H1 (cell line): ENCODE measurements at regions not wholly inside any gene's neighbourhood (a gene's known extent, or its start where the extent isn't known, plus 50 kb on each side); places are given as distances from the start of the nearest gene placed in this dataset.

Source experiments
- CTCF ChIA-PET: fragments of 300-600 bp; sonication (Branson Sonifier 250); formaldehyde crosslinking; loops from one replicate; lab custom pipeline; 2021; ENCODE audit not compliant: partially characterized antibody; lab: Charles Lee
- POLR2A ChIA-PET: fragments of 300-600 bp; sonication (Branson Sonifier 250); formaldehyde crosslinking; loops from one replicate; lab custom pipeline; 2021; ENCODE audit warnings: inconsistent platforms; ENCODE audit not compliant: partially characterized antibody; lab: Charles Lee
- DNase-seq, 2 experiments: peaks; one replicate each; pipeline versions ENCODE4 v3.0.0 to v3.0.0-alpha.2; 2010 to 2022; ENCODE audit warnings: low spot score in 2 of 2, low read depth in 1 of 2, mixed read lengths in 1 of 2
- FAIRE-seq: peaks from 2 replicates; lab custom pipeline; 2011; peaks lifted over from hg19 to GRCh38; lab: Jason Lieb, UNC
- H2AFZ ChIP-seq: 2 replicates; pipeline ENCODE4 v1.8.1; 2012; ENCODE audit warnings: low read length, inconsistent platforms
- H2AK5ac ChIP-seq: 2 replicates; pipeline ENCODE4 v1.6.1; 2013; ENCODE audit warnings: low read depth, low read length
- H2BK120ac ChIP-seq: replicated peaks from 2 replicates; pipeline ENCODE3; 2013; ENCODE audit warnings: low read depth, low read length, inconsistent platforms
- H2BK12ac ChIP-seq: 2 replicates; pipeline ENCODE4 v1.6.1; 2013; ENCODE audit warnings: low read depth, low read length
- H2BK15ac ChIP-seq: 2 replicates; pipeline ENCODE4 v1.6.1; 2013; ENCODE audit warnings: low read length
- H2BK20ac ChIP-seq: 2 replicates; pipeline ENCODE4 v1.6.1; 2013; ENCODE audit warnings: low read length
- H2BK5ac ChIP-seq: 2 replicates; pipeline ENCODE4 v1.6.1; 2013; ENCODE audit warnings: low read depth, low read length
- H3K14ac ChIP-seq: 2 replicates; pipeline ENCODE4 v1.6.1; 2013; ENCODE audit warnings: inconsistent platforms; ENCODE audit not compliant: insufficient read length
- H3K18ac ChIP-seq: 2 replicates; pipeline ENCODE4 v1.6.1; 2013; ENCODE audit warnings: low read length; ENCODE audit errors: extremely low read depth
- H3K23ac ChIP-seq: 2 replicates; pipeline ENCODE4 v1.6.1; 2013; ENCODE audit warnings: inconsistent platforms; ENCODE audit not compliant: insufficient read length
- H3K23me2 ChIP-seq: 2 replicates; pipeline ENCODE4 v1.6.1; 2013; ENCODE audit warnings: low read depth, low read length
- H3K27ac ChIP-seq: 2 replicates; pipeline ENCODE4 v1.6.1; 2011; ENCODE audit warnings: low read depth, low read length, inconsistent platforms
- H3K27me3 ChIP-seq, 4 experiments: replicated peaks in 1 of 4; 1 replicate in 1 of 4; 2 replicates in 3 of 4; pipeline versions ENCODE4 v1.6.1 to v1.8.1; 2011 to 2013; ENCODE audit warnings: low read length in 3 of 4, mild to moderate bottlenecking in 3 of 4, inconsistent platforms in 2 of 4, mixed read lengths in 2 of 4, moderate library complexity in 1 of 4; ENCODE audit not compliant: control insufficient read depth in 3 of 4, insufficient read depth in 3 of 4; ENCODE audit errors: extremely low read depth in 1 of 4
- H3K36me3 ChIP-seq, 4 experiments: 2 replicates each; pipeline versions ENCODE4 v1.6.1 to v1.8.1; 2011 to 2013; ENCODE audit warnings: mild to moderate bottlenecking in 4 of 4, low read length in 3 of 4, moderate library complexity in 2 of 4, control low read depth in 1 of 4, inconsistent platforms in 1 of 4; ENCODE audit not compliant: insufficient read depth in 4 of 4, control insufficient read depth in 2 of 4
- H3K4ac ChIP-seq: replicated peaks from 2 replicates; pipeline ENCODE3; 2013; ENCODE audit warnings: low read length, low read depth, mixed read lengths, inconsistent platforms; ENCODE audit not compliant: insufficient read length
- H3K4me1 ChIP-seq, 4 experiments: replicated peaks in 1 of 4; 1 replicate in 1 of 4; 2 replicates in 3 of 4; pipeline versions ENCODE4 v1.6.1 to v1.8.1; 2011 to 2013; ENCODE audit warnings: low read length in 3 of 4, inconsistent platforms in 2 of 4, mixed read lengths in 1 of 4; ENCODE audit not compliant: insufficient read depth in 4 of 4, control insufficient read depth in 3 of 4
- H3K4me2 ChIP-seq, 2 experiments: 2 replicates each; pipeline versions ENCODE4 v1.6.1 to v1.8.1; 2011 to 2013; ENCODE audit warnings: low read depth in 2 of 2, low read length in 2 of 2, control low read depth in 1 of 2, inconsistent platforms in 1 of 2, mild to moderate bottlenecking in 1 of 2; ENCODE audit not compliant: insufficient read depth in 1 of 2
- H3K4me3 ChIP-seq, 4 experiments: fragments of 200-600, 300-600 bp in 1 of 4; sonication (generic), shearing (Covaris generic), sonication (Bioruptor Twin) in 1 of 4; 2 replicates each; pipeline versions ENCODE4 v1.5.1 to v1.8.1; 2011 to 2016; ENCODE audit warnings: low read length in 4 of 4, low read depth in 3 of 4, control low read depth in 2 of 4, inconsistent platforms in 2 of 4, mild to moderate bottlenecking in 2 of 4, mixed read lengths in 1 of 4, moderate library complexity in 1 of 4; ENCODE audit not compliant: insufficient read depth in 2 of 4; ENCODE audit errors: extremely low read depth in 1 of 4
- H3K56ac ChIP-seq: replicated peaks from 2 replicates; pipeline ENCODE3; 2013; ENCODE audit warnings: low read depth, mild to moderate bottlenecking, mixed read lengths, low read length, inconsistent platforms; ENCODE audit not compliant: insufficient read length
- H3K79me1 ChIP-seq: 2 replicates; pipeline ENCODE4 v1.6.1; 2013; ENCODE audit warnings: low read depth, low read length, control low read depth
- H3K79me2 ChIP-seq, 2 experiments: 2 replicates each; pipeline versions ENCODE4 v1.6.1 to v1.8.1; 2012 to 2013; ENCODE audit warnings: low read length in 2 of 2, mild to moderate bottlenecking in 2 of 2, inconsistent platforms in 1 of 2; ENCODE audit not compliant: insufficient read depth in 2 of 2, control insufficient read depth in 1 of 2
- H3K9ac ChIP-seq, 4 experiments: replicated peaks in 1 of 4; 1 replicate in 1 of 4; 2 replicates in 3 of 4; pipeline versions ENCODE4 v1.6.1 to v1.8.1; 2011 to 2013; ENCODE audit warnings: low read depth in 3 of 4, low read length in 3 of 4, control low read depth in 2 of 4, mild to moderate bottlenecking in 2 of 4, moderate library complexity in 2 of 4, inconsistent platforms in 1 of 4; ENCODE audit errors: extremely low read depth in 1 of 4
- H3K9me3 ChIP-seq, 2 experiments: 2 replicates each; pipeline versions ENCODE4 v1.6.1 to v1.8.1; 2012 to 2013; ENCODE audit warnings: mild to moderate bottlenecking in 2 of 2, moderate library complexity in 2 of 2, control low read depth in 1 of 2, inconsistent platforms in 1 of 2, low read depth in 1 of 2, low read length in 1 of 2, mixed read lengths in 1 of 2; ENCODE audit not compliant: insufficient read depth in 2 of 2
- H4K20me1 ChIP-seq, 2 experiments: replicated peaks in 1 of 2; 2 replicates each; pipeline versions ENCODE3 to v1.8.1; 2011 to 2013; ENCODE audit warnings: inconsistent platforms in 2 of 2, low read length in 2 of 2, mild to moderate bottlenecking in 1 of 2; ENCODE audit not compliant: insufficient read depth in 2 of 2, control insufficient read depth in 1 of 2
- H4K5ac ChIP-seq: 2 replicates; pipeline ENCODE4 v1.6.1; 2013; ENCODE audit warnings: low read length, low read depth, mixed read lengths, inconsistent platforms; ENCODE audit not compliant: insufficient read length
- H4K8ac ChIP-seq: 2 replicates; pipeline ENCODE4 v1.8.0; 2013; ENCODE audit warnings: mild to moderate bottlenecking, moderate library complexity, low read length, inconsistent platforms; ENCODE audit not compliant: insufficient read depth; ENCODE audit errors: extremely low read depth
- H4K91ac ChIP-seq: replicated peaks from 2 replicates; pipeline ENCODE3; 2013; ENCODE audit warnings: low read length, mixed read lengths, inconsistent platforms; ENCODE audit not compliant: insufficient read length
- CREB1 ChIP-seq: IDR thresholded peaks from 2 replicates; pipeline ENCODE4 v1.6.1; 2012; ENCODE audit warnings: inconsistent platforms
- POU5F1 ChIP-seq: IDR thresholded peaks from 2 replicates; pipeline ENCODE4 v1.6.1; 2011; ENCODE audit warnings: low read depth, mild to moderate bottlenecking, low read length, moderate library complexity
- RFX5 ChIP-seq: IDR thresholded peaks from 2 replicates; pipeline ENCODE4 v1.6.1; 2011; ENCODE audit warnings: low read depth, low read length, improper control_type of control experiment, borderline replicate concordance
- SAP30 ChIP-seq: fragments of 300-600 bp; sonication (generic); IDR thresholded peaks from 2 replicates; pipeline ENCODE4 v1.7.1; 2012; ENCODE audit warnings: low read length, moderate library complexity, mild to moderate bottlenecking, inconsistent platforms; ENCODE audit not compliant: insufficient read depth, insufficient replicate concordance
- SIRT6 ChIP-seq: IDR thresholded peaks from one replicate; pipeline ENCODE4 v1.7.1; 2012; ENCODE audit warnings: low read length, inconsistent platforms
- SP4 ChIP-seq: IDR thresholded peaks from 2 replicates; pipeline ENCODE4 v1.6.1; 2012; ENCODE audit warnings: low read length, inconsistent platforms
- TEAD4 ChIP-seq: IDR thresholded peaks from 2 replicates; pipeline ENCODE4 v1.6.1; 2012; ENCODE audit warnings: low read depth, low read length, inconsistent platforms, mixed read lengths
- ZNF274 ChIP-seq: IDR thresholded peaks from 2 replicates; pipeline ENCODE4 v1.7.0; 2012; ENCODE audit warnings: low read length, borderline replicate concordance; ENCODE audit errors: extremely low read depth
- WGBS, 2 experiments: shearing (Covaris generic) in 1 of 2; methylation state at CpG; one replicate each; pipeline versions ENCODE4 v1.1.6 to v1.1.7; 2013 to 2015; ENCODE audit warnings: low lambda C conversion rate in 2 of 2, mixed read lengths in 2 of 2, inconsistent platforms in 1 of 2, low coverage in 1 of 2, missing lambda C conversion rate in 1 of 2; ENCODE audit not compliant: insufficient replicate concordance in 2 of 2, insufficient coverage in 1 of 2, insufficient read length in 1 of 2; ENCODE audit errors: extremely low coverage in 1 of 2, missing lambda C conversion rate in 1 of 2; 5-methylcytosine and 5-hydroxymethylcytosine counted together

DNA sequence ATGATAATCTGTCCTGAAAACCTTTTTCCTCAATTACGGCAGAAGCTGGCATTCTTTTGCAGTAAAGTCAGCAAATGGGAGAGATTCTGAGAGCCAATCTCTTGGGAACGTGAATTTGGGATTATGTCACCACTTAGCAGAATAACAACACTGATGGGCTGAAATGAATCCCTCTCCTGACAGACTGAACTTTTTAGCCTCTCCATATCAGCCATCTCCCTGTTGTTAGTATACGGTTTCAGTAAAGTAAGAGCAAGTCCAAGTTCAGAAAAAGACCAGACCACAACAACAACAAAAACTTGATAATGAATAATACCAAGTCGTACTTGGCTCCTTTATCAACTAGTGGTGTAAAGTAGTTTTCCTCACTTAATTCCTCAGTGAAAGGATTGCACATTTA is 1048.8 kb downstream of the GATA3 start:
- WGBS, 2 experiments, result 84% methylated on average over 4 of the region's 4 CpGs; no CpG with 5 or more reads in 1 of the 2 experiments
- H2AFZ ChIP-seq, result no peak overlapping the region
- H3K18ac ChIP-seq, result no peak overlapping the region
- ChIA-PET POLR2A (no interaction called here), CTCF (no interaction called here)
- H3K27ac ChIP-seq, result no peak overlapping the region
- no peaks in the 10 kb centered on the region for H3K23me2 ChIP-seq
- H4K91ac ChIP-seq, result no peak overlapping the region
- no peak overlapping the region for H3K4me3 ChIP-seq
- H2BK5ac ChIP-seq, result no peak overlapping the region
- H3K4me2 ChIP-seq, result no peak overlapping the region
- DNase-seq, result no peak
- no peaks in the 10 kb centered on the region for H3K36me3 ChIP-seq
- H3K27me3 ChIP-seq, result peaks cover 20 to 38% (median 29%) of the 10 kb centered on the region in 4 experiments
- H2BK20ac ChIP-seq, result no peak overlapping the region
- no peaks in the 10 kb centered on the region for H3K9me3 ChIP-seq
- no peak overlapping the region for H2BK15ac ChIP-seq
- no peaks in the 10 kb centered on the region for H3K79me2 ChIP-seq
- no peak overlapping the region for H2BK12ac ChIP-seq
- H3K4ac ChIP-seq, result no peak overlapping the region
- H3K56ac ChIP-seq, result no peak overlapping the region
- H3K79me1 ChIP-seq, result no peaks in the 10 kb centered on the region
- no peak overlapping the region for H3K14ac ChIP-seq
- H2BK120ac ChIP-seq, result no peak overlapping the region
- H2AK5ac ChIP-seq, result no peak overlapping the region
- no peak overlapping the region for H4K8ac ChIP-seq
- H4K20me1 ChIP-seq, result peaks cover 1 to 2% of the 10 kb centered on the region in 2 experiments
- H3K23ac ChIP-seq, result no peak overlapping the region
- FAIRE-seq, result no peak
- no peak overlapping the region for H4K5ac ChIP-seq
- H3K9ac ChIP-seq, result no peak overlapping the region
- H3K4me1 ChIP-seq, result no peaks in the 10 kb centered on the region
- TF ChIP-seq RFX5, result no peak
- TF ChIP-seq CREB1, result no peak
- TF ChIP-seq ZNF274, result no peak
- no peak for TF ChIP-seq SP4
- no peak for TF ChIP-seq POU5F1
- TF ChIP-seq SIRT6, result no peak
- TF ChIP-seq SAP30, result no peak
- no peak for TF ChIP-seq TEAD4
